ENCODE measurements at regions not wholly inside any gene's neighbourhood (a gene's known extent, or its start where the extent isn't known, plus 50 kb on each side); places are given as distances from the start of the nearest gene placed in this dataset.
A peak's percentile ranks its signal among the peaks of the same experiment; 100 is the strongest.

GRCh38 chr2:167492486-167492885, 604.2 kb downstream of the XIRP2 start:
- no peak for DNase-seq

GRCh38 chr2:167491788-167492187, 603.5 kb downstream of the XIRP2 start:
- DNase-seq, result no peak

- DNase-seq, result no peak
These were observed 602.2 kb downstream of the XIRP2 start for GRCh38 chr2:167490455-167490854.

DNA sequence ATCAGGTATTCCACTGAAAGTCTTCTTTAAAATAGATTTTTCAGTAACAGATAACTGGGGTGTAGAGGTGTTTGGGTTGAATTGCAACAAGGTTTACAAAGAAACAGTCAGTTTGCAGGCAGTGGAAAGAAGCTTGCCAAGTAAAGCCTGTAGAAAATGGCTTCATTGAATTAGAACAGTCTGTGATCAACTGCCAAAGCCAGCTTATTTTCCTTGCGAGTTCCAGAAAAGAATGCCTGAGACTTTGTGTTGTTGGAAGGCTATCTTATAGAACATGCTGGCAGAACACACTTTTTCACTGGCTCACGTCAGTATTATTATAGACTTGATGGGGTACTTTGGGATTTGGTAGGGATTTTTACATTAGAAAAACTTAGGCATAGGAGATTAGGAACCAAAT, 601.0 kb downstream of the XIRP2 start:
- DNase-seq, result peak in 1 of 2 donors; percentile 33

DNA sequence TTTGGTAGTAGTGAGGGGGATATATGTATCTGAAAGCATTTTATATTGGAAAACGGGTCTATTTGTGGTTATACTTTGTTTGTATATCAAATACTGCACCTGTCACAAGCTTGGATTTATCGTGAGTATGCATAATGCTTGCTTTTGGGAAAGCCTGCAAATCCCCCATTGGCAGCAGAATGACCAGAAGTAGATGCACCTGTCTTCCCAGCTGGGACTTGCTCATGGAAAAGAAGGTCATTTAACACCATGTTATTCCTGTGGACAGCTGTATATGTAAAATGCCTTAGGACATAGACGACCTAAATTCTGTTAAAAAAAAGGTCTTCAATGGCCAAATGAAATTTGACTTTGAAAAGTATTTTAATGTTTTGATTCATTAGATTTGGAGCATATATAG, 599.4 kb downstream of the XIRP2 start:
- DNase-seq, result no peak

GRCh38 chr2:167484875-167485274, 596.6 kb downstream of the XIRP2 start:
- DNase-seq, result no peak

- DNase-seq, result no peak
These were observed 592.7 kb downstream of the XIRP2 start for GRCh38 chr2:167480986-167481309.

DNA sequence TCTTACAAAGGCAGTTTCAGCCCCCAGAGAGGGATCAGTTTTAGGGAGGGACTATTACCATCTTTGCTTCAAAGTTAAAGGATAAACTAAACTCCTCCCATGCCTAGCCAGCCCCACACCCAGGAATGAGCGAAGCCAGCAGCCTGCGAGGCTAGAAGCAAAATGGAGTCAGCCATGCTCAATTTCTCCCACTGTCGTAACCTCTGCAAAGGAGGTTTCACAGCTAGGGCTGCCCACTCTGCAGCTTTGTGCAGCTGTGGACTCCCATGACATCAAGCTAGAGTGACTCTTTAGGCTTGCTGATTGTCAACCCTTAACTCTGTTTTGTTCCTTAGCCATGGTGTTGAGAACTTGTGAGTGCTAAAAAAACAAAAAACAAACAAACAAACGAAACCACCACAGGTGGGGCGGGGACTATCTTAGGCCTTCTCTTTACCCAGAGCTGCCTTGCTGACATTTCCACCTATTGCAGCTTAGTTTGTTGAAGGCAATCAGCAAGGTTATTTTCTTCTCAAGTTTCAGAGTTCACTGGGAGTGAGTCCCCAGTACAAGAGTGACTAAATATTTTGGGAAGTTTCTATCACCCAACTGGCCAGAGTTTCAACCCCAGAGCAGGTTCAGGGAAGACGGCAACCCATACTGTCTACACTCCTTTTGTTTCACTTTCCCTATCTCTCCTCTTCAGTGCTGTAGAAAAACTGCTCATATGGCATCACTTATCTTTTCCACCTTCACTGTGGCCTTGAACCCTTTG, 592.1 kb downstream of the XIRP2 start:
- DNase-seq, result no peak

DNA sequence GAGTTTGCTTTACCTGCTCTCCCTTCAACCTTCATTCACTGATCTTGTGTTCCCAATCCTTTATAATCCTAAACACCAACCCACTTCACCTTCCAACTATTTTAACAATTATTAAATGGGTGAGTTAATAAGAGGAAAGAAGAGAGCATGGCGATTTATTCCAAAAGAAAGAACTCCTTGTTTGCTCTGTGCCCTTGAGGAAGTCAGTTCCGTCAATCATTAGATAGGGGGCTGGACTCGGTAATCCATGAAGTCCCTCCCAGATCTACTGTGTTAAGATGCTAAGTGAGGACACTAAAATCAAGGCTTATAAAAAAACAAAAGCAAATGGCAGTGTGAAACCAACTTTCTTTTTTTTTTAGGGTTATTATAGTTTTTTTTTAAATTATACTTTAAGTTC, 589.9 kb downstream of the XIRP2 start:
- no peak for DNase-seq

GRCh38 chr2:167475791-167476190, 587.5 kb downstream of the XIRP2 start:
- no peak for DNase-seq

- no peak for DNase-seq
These were observed 583.5 kb downstream of the XIRP2 start for GRCh38 chr2:167471734-167472133.

- no peak for DNase-seq
These were observed 583.1 kb downstream of the XIRP2 start for GRCh38 chr2:167471332-167471731.

DNA sequence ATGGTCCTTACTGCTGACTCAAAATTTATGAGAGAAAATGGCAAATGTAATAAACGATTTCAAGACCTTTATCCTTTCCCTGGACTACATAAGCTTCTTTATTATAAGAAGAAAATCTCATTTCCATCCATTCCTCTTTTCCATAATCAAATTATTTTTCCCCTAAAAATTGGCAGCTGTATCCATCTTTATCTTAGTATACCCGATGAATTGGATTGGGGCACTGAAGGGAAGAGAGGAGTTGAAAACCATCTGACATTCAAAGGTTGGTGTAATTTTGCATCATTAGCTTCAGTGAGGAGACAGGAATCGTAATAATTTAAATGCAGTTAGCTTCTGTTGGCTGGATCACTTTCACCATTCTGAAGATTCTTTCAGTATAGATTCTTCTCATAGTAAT, 574.1 kb downstream of the XIRP2 start:
- no peak for DNase-seq

DNA sequence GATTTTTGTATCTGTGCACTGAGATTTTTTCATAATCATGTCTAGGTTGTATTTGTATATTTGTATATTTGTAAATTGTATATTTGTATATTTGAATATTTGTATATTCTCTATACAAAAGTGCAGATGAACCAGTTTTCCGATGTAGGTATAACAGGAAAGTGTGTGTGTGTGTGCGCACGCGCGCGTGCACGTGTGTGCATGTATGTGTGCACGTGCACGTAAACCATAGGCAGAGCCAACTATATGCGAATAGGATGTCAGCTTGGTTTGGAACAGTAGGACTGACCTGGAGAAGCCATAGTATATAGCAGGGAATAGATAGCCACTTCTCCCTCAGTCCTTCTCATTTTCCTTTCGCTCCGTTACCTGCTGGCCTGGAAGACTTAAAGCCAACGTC, 565.8 kb downstream of the XIRP2 start:
- DNase-seq, result no peak

- no peak for DNase-seq
These were observed 563.4 kb downstream of the XIRP2 start for GRCh38 chr2:167451496-167452289.

- no peak for DNase-seq
These were observed 562.1 kb downstream of the XIRP2 start for GRCh38 chr2:167450364-167450763.

DNA sequence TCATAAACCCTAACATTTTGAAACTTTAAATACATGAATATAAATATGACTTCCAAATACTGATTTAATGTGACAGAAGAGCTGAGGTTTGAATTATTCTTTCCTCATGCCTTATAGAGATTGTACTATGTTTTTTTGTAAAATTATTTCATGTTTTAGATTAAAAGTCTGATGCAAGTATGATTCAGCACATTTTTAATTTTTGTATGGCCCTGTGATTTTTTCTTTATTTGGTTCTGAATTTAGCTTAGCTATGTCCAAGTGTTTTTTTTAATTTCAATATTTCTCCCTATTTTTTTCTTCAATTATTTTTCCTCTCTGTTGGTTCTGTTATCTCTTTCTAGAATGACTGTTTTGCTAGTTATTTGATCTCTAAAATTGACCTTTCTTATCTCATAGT, 552.1 kb downstream of the XIRP2 start:
- DNase-seq, result no peak

DNA sequence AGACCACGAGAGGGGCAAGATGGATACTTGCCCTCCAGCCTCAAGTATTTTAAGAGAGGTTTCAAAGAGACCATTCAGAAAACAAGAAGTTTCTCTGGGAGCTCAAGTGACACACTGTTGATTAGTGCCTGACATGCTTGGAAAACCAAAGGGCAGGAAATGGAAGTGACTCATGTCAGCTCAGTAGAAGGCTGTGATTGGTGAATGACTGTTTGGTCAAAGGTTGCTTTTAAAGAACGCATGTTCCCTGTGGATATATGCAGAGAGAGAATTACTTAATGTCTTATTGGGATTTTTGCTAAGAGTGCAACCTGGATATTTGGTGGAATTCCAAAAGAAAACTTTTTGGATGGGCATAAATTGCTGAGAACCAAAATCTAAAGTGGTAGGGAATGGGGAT, 549.9 kb downstream of the XIRP2 start:
- no peak for DNase-seq

GRCh38 chr2:167431949-167432348, 543.7 kb downstream of the XIRP2 start:
- DNase-seq, result no peak

- DNase-seq, result no peak
These were observed 542.2 kb downstream of the XIRP2 start for GRCh38 chr2:167430447-167430846.

DNA sequence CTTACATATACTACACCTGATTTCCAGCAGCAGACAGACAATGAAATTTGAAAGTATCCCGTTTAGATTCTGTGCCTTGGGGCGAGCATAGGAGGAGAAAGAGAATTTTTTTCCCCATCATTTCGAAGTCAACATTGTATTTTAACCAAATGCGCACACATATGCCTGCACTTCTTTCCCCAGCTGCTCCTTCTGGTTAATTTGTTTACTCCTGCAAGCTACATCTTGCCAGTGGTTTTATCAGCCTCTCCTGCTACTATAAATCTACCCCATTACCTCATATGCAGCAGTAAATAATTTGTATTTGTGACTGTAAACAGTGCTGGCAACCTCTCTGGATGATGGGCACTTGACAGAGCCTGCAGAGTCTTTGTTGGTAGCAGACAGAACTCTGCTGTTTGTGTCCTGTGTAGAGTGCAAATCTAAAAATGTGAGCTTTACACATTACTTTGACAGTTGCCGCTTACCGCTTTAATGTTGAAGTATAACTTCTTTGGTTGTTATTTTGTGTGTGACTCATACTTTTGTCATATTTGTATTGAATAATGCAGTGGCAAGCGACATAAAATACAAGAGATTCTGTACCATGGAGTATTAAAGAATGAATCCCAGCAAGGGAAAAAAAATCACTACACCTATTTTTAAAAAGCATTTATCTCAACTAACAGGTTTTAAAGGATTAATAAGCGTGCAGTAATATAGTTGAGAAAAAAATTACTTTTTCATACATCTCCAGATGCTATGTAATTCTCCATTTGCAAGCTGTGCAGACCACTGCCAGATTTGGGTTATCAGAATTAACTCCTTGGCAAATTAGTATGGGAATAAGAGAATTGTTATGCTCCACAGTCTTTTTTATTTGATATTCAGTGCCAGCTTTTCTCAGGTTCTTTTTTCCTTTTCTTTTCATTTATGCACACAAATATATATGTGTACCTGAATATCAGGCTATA, 536.8 kb downstream of the XIRP2 start:
- peak in 1 of 2 donors; percentile 31 for DNase-seq

- no peak for DNase-seq
These were observed 535.9 kb downstream of the XIRP2 start for GRCh38 chr2:167424221-167424620.

DNA sequence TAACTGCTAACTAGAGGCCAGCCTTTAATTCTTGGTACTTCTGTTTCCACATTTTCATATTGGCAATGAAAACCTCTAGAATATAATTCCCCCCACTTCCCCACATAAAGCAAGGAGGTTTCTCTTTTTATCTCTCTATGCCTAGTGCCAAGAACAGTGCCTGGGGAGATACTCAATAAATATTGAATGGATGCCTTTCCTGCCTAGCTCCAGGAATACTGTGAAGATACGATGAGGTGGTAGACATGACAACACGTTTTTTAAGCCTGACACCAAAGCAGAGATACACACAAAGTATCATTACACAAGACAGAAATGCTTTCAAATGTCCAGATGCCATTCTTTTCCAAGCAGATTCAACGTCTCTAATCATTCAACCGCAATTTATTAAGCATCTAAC, 535.5 kb downstream of the XIRP2 start:
- no peak for DNase-seq
